ENCODE measurements at regions not wholly inside any gene's neighbourhood (a gene's known extent, or its start where the extent isn't known, plus 50 kb on each side); places are given as distances from the start of the nearest gene placed in this dataset.
"Not testable (repeated sequence)": the region's sequence is repeated elsewhere in the genome, so short reads cannot be mapped to it uniquely, and the experiment has no call there.

DNA sequence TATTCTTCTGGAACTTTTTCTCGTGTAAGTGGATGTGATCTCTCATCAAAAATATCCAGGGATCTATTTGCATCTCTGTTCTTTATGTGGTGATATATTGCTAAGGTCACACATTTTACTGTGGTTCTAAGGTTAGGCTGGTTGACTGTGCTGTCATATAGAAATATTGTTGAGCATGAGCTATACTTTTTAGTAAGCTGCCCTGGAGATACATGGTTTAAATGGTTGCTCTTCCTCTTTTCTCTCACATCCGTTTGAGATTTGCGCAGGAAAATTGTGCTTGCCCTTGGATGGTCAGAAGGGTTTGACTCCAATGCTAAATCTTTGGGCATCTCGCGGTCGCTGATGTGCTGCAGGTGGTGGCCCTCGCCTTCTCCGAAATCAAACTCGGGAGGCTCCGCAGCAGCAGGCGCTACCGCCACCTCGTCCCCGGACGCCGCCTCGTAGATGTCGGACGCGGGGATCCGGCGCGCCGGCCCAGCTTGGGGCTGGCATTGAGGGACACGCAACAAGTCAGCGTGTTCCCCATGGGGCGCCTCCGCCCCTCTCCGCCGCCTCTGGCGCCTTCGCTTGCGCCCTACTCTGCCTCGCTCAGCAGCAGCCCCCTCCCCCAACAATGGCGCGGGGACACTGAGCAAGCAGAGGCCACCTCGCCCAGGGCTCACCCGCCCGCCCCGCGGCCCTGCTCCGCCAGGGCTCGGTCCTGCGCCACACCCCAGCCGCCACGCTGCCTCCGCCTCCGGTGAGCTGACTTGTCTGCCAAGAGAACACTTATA is 154.5 kb downstream of the MSN start:
- DNase-seq = peak; percentile 17

DNA sequence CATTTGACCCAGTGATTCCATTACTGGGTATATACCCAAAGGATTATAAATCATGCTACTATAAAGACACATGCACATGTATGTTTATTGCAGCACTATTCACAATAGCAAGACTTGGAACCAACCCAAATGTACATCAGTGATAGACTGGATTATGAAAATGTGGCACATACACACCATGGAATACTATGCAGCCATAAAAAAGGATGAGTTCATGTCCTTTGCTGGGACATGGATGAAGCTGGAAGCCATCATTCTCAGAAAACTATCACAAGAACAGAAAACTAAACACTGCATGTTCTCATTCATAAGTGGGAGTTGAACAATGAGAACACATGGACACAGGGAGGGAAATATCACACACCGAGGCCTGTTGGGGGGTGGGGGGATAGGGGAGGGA is 152.5 kb downstream of the MSN start:
- not testable (repeated sequence) for DNase-seq

DNA sequence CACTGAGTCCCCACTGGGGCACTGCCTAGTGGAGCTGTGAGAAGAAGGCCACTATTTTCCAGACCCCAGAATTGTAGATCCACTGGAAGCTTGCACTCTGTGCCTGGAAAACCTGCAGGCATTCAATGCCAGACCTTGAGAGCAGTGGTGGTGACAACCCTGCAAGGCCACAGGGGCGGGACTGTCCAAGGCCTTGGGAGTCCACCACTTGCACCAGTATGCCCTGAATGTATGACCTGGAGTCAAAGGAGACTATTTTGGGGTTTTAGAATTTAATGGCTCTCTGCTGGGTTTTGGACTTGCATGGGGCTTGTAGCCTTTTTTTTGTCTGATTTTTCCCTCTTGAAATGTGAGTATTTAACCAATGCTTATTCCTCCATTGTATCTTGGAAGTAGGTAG is 145.8 kb downstream of the MSN start:
- no peak for DNase-seq

GRCh38 chrX:65811558-65812228 is 144.2 kb downstream of the MSN start:
- DNase-seq = no peak

All from right hindlimb (tissue), 1 donor.